Liver (tissue), 8 donors: ENCODE measurements at regions not wholly inside any gene's neighbourhood (a gene's known extent, or its start where the extent isn't known, plus 50 kb on each side); places are given as distances from the start of the nearest gene placed in this dataset.

ENCODE experiments used
- DNase-seq: peaks from one replicate; pipeline ENCODE4 v3.0.0-alpha.2; 2017; ENCODE audit warnings: low spot score
- H3K27ac ChIP-seq, 2 donors: one replicate each; pipeline ENCODE4 v1.7.0; 2013; ENCODE audit warnings: inconsistent platforms in 2 of 2, low read length in 2 of 2, control low read depth in 1 of 2, low read depth in 1 of 2, mild to moderate bottlenecking in 1 of 2
- H3K27me3 ChIP-seq, 4 donors: one replicate each; pipeline versions ENCODE4 v1.6.1 to v1.7.0; 2013; ENCODE audit warnings: low read length in 3 of 4, inconsistent platforms in 1 of 4, mild to moderate bottlenecking in 1 of 4, moderate library complexity in 1 of 4; ENCODE audit not compliant: control insufficient read depth in 4 of 4, insufficient read depth in 4 of 4
- H3K36me3 ChIP-seq, 4 donors: one replicate each; pipeline versions ENCODE4 v1.6.1 to v1.7.0; 2013; ENCODE audit warnings: low read length in 3 of 4, mild to moderate bottlenecking in 3 of 4, low read depth in 1 of 4, moderate library complexity in 1 of 4; ENCODE audit not compliant: control insufficient read depth in 4 of 4, insufficient read depth in 3 of 4
- H3K4me1 ChIP-seq, 4 donors: one replicate each; pipeline versions ENCODE4 v1.6.1 to v1.7.0; 2013; ENCODE audit warnings: low read length in 3 of 4, mild to moderate bottlenecking in 3 of 4, moderate library complexity in 1 of 4; ENCODE audit not compliant: control insufficient read depth in 4 of 4, insufficient read depth in 4 of 4
- H3K4me3 ChIP-seq, 3 donors: one replicate each; pipeline versions ENCODE4 v1.6.1 to v1.7.0; 2013; ENCODE audit warnings: low read length in 3 of 3, control low read depth in 1 of 3, low read depth in 1 of 3, mild to moderate bottlenecking in 1 of 3
- H3K9ac ChIP-seq, 2 donors: one replicate each; pipeline ENCODE4 v1.7.0; 2013; ENCODE audit warnings: low read length in 2 of 2, mild to moderate bottlenecking in 2 of 2, moderate library complexity in 2 of 2, control low read depth in 1 of 2, low read depth in 1 of 2
- H3K9me3 ChIP-seq, 4 donors: one replicate each; pipeline versions ENCODE4 v1.6.1 to v1.7.0; 2013; ENCODE audit warnings: low read length in 3 of 4; ENCODE audit not compliant: control insufficient read depth in 4 of 4
- CTCF ChIP-seq: fragments of 150-350 bp; IDR thresholded peaks from 2 replicates; pipeline ENCODE4 v1.5.1; 2017; ENCODE audit warnings: improper control_type of control experiment, low read depth, low read length; ENCODE audit not compliant: missing input control
- EGR1 ChIP-seq, 2 donors: IDR thresholded peaks; 2 replicates each; pipeline ENCODE4 v1.6.1; 2016 to 2018; ENCODE audit warnings: antibody characterized with exemption in 2 of 2, low read depth in 2 of 2
- FOXA1 ChIP-seq: IDR thresholded peaks from 2 replicates; pipeline ENCODE4 v1.6.1; 2016; ENCODE audit warnings: antibody characterized with exemption
- FOXA2 ChIP-seq: IDR thresholded peaks from 2 replicates; pipeline ENCODE4 v1.6.1; 2016; ENCODE audit warnings: antibody characterized with exemption
- GABPA ChIP-seq, 2 donors: IDR thresholded peaks in 1 of 2; conservative IDR thresholded peaks in 1 of 2; 2 replicates each; pipeline ENCODE4 v1.6.1; 2016; ENCODE audit warnings: antibody characterized with exemption in 2 of 2, mild to moderate bottlenecking in 1 of 2, moderate library complexity in 1 of 2
- HNF4G ChIP-seq: IDR thresholded peaks from 2 replicates; pipeline ENCODE4 v1.6.1; 2016; ENCODE audit warnings: antibody characterized with exemption
- MAX ChIP-seq: IDR thresholded peaks from 2 replicates; pipeline ENCODE4 v1.6.1; 2016; ENCODE audit warnings: antibody characterized with exemption
- NR2F2 ChIP-seq: IDR thresholded peaks from 2 replicates; pipeline ENCODE4 v1.6.1; 2016; ENCODE audit warnings: antibody characterized with exemption
- RAD21 ChIP-seq, 2 donors: IDR thresholded peaks; 2 replicates each; pipeline ENCODE4 v1.6.1; 2016; ENCODE audit warnings: antibody characterized with exemption in 2 of 2, mild to moderate bottlenecking in 2 of 2
- REST ChIP-seq: IDR thresholded peaks from 2 replicates; pipeline ENCODE4 v1.6.1; 2016; ENCODE audit warnings: antibody characterized with exemption, mild to moderate bottlenecking
- RXRA ChIP-seq, 2 donors: IDR thresholded peaks; 2 replicates each; pipeline ENCODE4 v1.6.1; 2017 to 2018; ENCODE audit warnings: antibody characterized with exemption in 2 of 2, mild to moderate bottlenecking in 1 of 2
- TAF1 ChIP-seq: conservative IDR thresholded peaks from 2 replicates; pipeline ENCODE4 v1.6.1; 2016; ENCODE audit warnings: antibody characterized with exemption, mild to moderate bottlenecking
- YY1 ChIP-seq: IDR thresholded peaks from 2 replicates; pipeline ENCODE4 v1.6.1; 2016; ENCODE audit warnings: antibody characterized with exemption, mild to moderate bottlenecking
- WGBS: extraction: QIAGEN DNeasy Blood & Tissue Kit; methylation state at CpG from one replicate; pipeline ENCODE4 v1.1.7; 2013; 5-methylcytosine and 5-hydroxymethylcytosine counted together
- donor health status: healthy.
- donor health status: healthy.
- donor health status: healthy.
- donor health status: healthy.
- donor health status: healthy.

GRCh38 chr20:60894091-60894490, 358.0 kb upstream of the CDH4 start:
- H3K27ac ChIP-seq, result no peak overlapping the region
- no peak overlapping the region for H3K4me3 ChIP-seq
- 83% methylated on average over 5 of the region's 5 CpGs for WGBS
- no peak overlapping the region for H3K9ac ChIP-seq
- H3K4me1 ChIP-seq, result no peaks in the 10 kb centered on the region
- no peak for DNase-seq
- peaks cover 0 to 7% (median under 1%) of the 10 kb centered on the region in 4 donors for H3K27me3 ChIP-seq
- no peak for TF ChIP-seq YY1
- no peak for TF ChIP-seq HNF4G
- no peak for TF ChIP-seq RAD21 (IDR thresholded peaks at IDR 0.05)
- H3K9me3 ChIP-seq, result peaks cover 0 to 4% (median under 1%) of the 10 kb centered on the region in 4 donors
- H3K36me3 ChIP-seq, result no peaks in the 10 kb centered on the region

GRCh38 chr20:60895363-60896079, 356.5 kb upstream of the CDH4 start:
- no peak overlapping the region for H3K4me3 ChIP-seq
- no peaks in the 10 kb centered on the region for H3K4me1 ChIP-seq
- no peak for DNase-seq
- no peak overlapping the region for H3K27ac ChIP-seq
- 69% methylated on average over 5 of the region's 5 CpGs for WGBS
- TF ChIP-seq TAF1, result no peak
- TF ChIP-seq RXRA (IDR thresholded peaks at IDR 0.05), result no peak
- no peak for TF ChIP-seq YY1
- TF ChIP-seq HNF4G, result no peak
- no peak for TF ChIP-seq REST
- no peak for TF ChIP-seq FOXA1
- no peak for TF ChIP-seq MAX
- no peak for TF ChIP-seq EGR1 (IDR thresholded peaks at IDR 0.05; ENCODE audit: low read depth in 2 of 2)
- no peak for TF ChIP-seq GABPA (IDR thresholded peaks at IDR 0.05 in 1 of 2, conservative IDR thresholded peaks at IDR 0.05 in 1 of 2)
- TF ChIP-seq CTCF, result no peak
- TF ChIP-seq FOXA2, result no peak
- no peak for TF ChIP-seq NR2F2
- H3K9ac ChIP-seq, result no peak overlapping the region
- H3K27me3 ChIP-seq, result peaks cover 0 to 2% (median 0%) of the 10 kb centered on the region in 4 donors
- no peaks in the 10 kb centered on the region for H3K36me3 ChIP-seq
- H3K9me3 ChIP-seq, result peaks cover 0 to 2% (median under 1%) of the 10 kb centered on the region in 4 donors
